ENCODE measurements at regions not wholly inside any gene's neighbourhood (a gene's known extent, or its start where the extent isn't known, plus 50 kb on each side); places are given as distances from the start of the nearest gene placed in this dataset.

GRCh38 chr2:60371219-60371618 lies 182.2 kb downstream of the BCL11A start:
- TF ChIP-seq, protein P1, sequence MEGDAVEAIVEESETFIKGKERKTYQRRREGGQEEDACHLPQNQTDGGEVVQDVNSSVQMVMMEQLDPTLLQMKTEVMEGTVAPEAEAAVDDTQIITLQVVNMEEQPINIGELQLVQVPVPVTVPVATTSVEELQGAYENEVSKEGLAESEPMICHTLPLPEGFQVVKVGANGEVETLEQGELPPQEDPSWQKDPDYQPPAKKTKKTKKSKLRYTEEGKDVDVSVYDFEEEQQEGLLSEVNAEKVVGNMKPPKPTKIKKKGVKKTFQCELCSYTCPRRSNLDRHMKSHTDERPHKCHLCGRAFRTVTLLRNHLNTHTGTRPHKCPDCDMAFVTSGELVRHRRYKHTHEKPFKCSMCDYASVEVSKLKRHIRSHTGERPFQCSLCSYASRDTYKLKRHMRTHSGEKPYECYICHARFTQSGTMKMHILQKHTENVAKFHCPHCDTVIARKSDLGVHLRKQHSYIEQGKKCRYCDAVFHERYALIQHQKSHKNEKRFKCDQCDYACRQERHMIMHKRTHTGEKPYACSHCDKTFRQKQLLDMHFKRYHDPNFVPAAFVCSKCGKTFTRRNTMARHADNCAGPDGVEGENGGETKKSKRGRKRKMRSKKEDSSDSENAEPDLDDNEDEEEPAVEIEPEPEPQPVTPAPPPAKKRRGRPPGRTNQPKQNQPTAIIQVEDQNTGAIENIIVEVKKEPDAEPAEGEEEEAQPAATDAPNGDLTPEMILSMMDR (IDR thresholded peaks at IDR 0.05; ENCODE audit: low read length) = no peak
- TF ChIP-seq EZH2 (optimal IDR thresholded peaks at IDR 0.05; ENCODE audit: low read depth, low read length) (no peak), EZH2phosphoT487 (IDR thresholded peaks at IDR 0.05; ENCODE audit: low read length) (no peak)

Measured in MM.1S (cell line).